ENCODE measurements at regions not wholly inside any gene's neighbourhood (a gene's known extent, or its start where the extent isn't known, plus 50 kb on each side); places are given as distances from the start of the nearest gene placed in this dataset.

DNA sequence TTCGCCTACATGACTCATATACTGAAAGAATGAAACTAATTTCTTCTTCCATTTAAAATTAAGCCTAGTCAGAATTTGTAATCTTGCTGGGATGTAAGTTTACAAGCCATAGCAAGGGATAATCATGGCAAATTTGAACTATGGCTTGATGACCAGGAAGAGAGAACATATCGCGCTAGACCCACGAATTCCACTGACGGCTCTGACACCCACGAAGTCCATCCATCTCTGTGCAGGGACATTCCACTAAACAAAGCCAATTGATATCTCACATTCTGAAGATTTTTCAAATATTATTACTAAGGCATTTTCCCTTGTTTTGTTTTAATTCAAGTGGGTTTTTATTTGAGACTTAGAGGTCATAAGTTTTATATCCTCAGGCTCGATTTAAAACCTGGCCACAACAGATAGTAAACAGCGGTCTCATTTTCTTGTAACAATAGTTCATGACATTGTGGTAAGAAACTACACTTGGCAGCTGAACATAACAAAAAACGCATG lies 113.0 kb downstream of the QPCT start:
- TF ChIP-seq POLR2A (IDR thresholded peaks at IDR 0.05), result no peak
- TF ChIP-seq, protein P1, sequence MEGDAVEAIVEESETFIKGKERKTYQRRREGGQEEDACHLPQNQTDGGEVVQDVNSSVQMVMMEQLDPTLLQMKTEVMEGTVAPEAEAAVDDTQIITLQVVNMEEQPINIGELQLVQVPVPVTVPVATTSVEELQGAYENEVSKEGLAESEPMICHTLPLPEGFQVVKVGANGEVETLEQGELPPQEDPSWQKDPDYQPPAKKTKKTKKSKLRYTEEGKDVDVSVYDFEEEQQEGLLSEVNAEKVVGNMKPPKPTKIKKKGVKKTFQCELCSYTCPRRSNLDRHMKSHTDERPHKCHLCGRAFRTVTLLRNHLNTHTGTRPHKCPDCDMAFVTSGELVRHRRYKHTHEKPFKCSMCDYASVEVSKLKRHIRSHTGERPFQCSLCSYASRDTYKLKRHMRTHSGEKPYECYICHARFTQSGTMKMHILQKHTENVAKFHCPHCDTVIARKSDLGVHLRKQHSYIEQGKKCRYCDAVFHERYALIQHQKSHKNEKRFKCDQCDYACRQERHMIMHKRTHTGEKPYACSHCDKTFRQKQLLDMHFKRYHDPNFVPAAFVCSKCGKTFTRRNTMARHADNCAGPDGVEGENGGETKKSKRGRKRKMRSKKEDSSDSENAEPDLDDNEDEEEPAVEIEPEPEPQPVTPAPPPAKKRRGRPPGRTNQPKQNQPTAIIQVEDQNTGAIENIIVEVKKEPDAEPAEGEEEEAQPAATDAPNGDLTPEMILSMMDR (IDR thresholded peaks at IDR 0.05), result no peak
